HEK293 (cell line): ENCODE measurements at regions not wholly inside any gene's neighbourhood (a gene's known extent, or its start where the extent isn't known, plus 50 kb on each side); places are given as distances from the start of the nearest gene placed in this dataset.

Source experiments
- KLF10 ChIP-seq: fragments of 450-650 bp; IDR thresholded peaks from 2 replicates; pipeline ENCODE4 v1.5.1; 2018; ENCODE audit warnings: missing biosample characterization, mild to moderate bottlenecking, missing genetic modification characterization
- MYNN ChIP-seq: fragments of 450-650 bp; formaldehyde crosslinking; IDR thresholded peaks from 2 replicates; pipeline ENCODE4 v1.5.1; 2016; ENCODE audit warnings: missing biosample characterization, missing genetic modification characterization, borderline replicate concordance
- SETDB1 ChIP-seq: IDR thresholded peaks from one replicate; pipeline ENCODE4 v1.6.1; 2017; ENCODE audit warnings: mild to moderate bottlenecking, low read length, moderate library complexity, mixed read lengths; ENCODE audit not compliant: insufficient read length
- ZNF133 ChIP-seq: fragments of 450-650 bp; formaldehyde crosslinking; IDR thresholded peaks from 2 replicates; pipeline ENCODE4 v1.5.1; 2016; ENCODE audit warnings: missing biosample characterization, missing genetic modification characterization
- ZNF571 ChIP-seq: fragments of 450-650 bp; formaldehyde crosslinking; IDR thresholded peaks from 2 replicates; pipeline ENCODE4 v1.5.0; 2017; ENCODE audit warnings: missing biosample characterization, missing genetic modification characterization
- ZNF629 ChIP-seq: fragments of 450-650 bp; formaldehyde crosslinking; IDR thresholded peaks from 2 replicates; pipeline ENCODE4 v1.5.1; 2017; ENCODE audit warnings: missing biosample characterization, missing genetic modification characterization
- TF ChIP-seq, protein P1 (sequence below): fragments of 450-650 bp; formaldehyde crosslinking; IDR thresholded peaks from 2 replicates; pipeline ENCODE4 v1.5.1; 2016; ENCODE audit warnings: missing biosample characterization, missing genetic modification characterization
- TF ChIP-seq, protein P2 (sequence below): fragments of 450-650 bp; formaldehyde crosslinking; IDR thresholded peaks from 2 replicates; pipeline ENCODE4 v1.5.1; 2016; ENCODE audit warnings: missing biosample characterization, missing genetic modification characterization, low read depth
- TF ChIP-seq, protein P3 (sequence below): fragments of 450-650 bp; formaldehyde crosslinking; IDR thresholded peaks from 2 replicates; pipeline ENCODE4 v1.5.1; 2017; ENCODE audit warnings: missing biosample characterization, missing genetic modification characterization
- TF ChIP-seq, protein P4 (sequence below): fragments of 450-650 bp; formaldehyde crosslinking; IDR thresholded peaks from 2 replicates; pipeline ENCODE4 v1.5.1; 2016; ENCODE audit warnings: missing biosample characterization, missing genetic modification characterization
- TF ChIP-seq, protein P5 (sequence below): fragments of 450-650 bp; formaldehyde crosslinking; IDR thresholded peaks from 2 replicates; pipeline ENCODE4 v1.5.1; 2016; ENCODE audit warnings: missing biosample characterization, missing genetic modification characterization, low read depth
- TF ChIP-seq, protein P6 (sequence below): fragments of 450-650 bp; formaldehyde crosslinking; IDR thresholded peaks from 2 replicates; pipeline ENCODE4 v1.5.1; 2016; ENCODE audit warnings: missing biosample characterization, missing genetic modification characterization

DNA sequence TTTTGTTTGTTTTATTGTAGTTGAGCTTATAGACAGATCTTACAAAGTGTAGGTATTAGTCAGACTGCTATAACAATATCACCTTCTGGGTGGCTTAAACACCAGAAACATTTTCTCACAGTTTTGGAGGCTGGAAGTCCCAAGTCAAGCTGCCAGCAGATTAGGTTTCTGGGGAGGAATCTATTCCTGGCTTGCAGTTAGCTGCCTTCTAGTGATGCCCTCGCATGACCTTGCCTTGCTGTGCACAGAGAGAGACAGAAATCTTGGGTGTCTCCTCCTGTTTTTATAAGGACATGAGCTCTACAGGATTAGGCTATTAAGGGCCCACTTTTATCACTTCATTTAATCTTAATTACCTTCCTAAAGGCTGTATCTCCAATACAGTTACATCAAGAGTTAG lies 1635.2 kb downstream of the FAM181B start:
- TF ChIP-seq, protein P1, sequence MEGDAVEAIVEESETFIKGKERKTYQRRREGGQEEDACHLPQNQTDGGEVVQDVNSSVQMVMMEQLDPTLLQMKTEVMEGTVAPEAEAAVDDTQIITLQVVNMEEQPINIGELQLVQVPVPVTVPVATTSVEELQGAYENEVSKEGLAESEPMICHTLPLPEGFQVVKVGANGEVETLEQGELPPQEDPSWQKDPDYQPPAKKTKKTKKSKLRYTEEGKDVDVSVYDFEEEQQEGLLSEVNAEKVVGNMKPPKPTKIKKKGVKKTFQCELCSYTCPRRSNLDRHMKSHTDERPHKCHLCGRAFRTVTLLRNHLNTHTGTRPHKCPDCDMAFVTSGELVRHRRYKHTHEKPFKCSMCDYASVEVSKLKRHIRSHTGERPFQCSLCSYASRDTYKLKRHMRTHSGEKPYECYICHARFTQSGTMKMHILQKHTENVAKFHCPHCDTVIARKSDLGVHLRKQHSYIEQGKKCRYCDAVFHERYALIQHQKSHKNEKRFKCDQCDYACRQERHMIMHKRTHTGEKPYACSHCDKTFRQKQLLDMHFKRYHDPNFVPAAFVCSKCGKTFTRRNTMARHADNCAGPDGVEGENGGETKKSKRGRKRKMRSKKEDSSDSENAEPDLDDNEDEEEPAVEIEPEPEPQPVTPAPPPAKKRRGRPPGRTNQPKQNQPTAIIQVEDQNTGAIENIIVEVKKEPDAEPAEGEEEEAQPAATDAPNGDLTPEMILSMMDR = no peak
- TF ChIP-seq ZNF571 = no peak
- TF ChIP-seq ZNF629 = no peak
- TF ChIP-seq SETDB1 = no peak
- TF ChIP-seq, protein P2, sequence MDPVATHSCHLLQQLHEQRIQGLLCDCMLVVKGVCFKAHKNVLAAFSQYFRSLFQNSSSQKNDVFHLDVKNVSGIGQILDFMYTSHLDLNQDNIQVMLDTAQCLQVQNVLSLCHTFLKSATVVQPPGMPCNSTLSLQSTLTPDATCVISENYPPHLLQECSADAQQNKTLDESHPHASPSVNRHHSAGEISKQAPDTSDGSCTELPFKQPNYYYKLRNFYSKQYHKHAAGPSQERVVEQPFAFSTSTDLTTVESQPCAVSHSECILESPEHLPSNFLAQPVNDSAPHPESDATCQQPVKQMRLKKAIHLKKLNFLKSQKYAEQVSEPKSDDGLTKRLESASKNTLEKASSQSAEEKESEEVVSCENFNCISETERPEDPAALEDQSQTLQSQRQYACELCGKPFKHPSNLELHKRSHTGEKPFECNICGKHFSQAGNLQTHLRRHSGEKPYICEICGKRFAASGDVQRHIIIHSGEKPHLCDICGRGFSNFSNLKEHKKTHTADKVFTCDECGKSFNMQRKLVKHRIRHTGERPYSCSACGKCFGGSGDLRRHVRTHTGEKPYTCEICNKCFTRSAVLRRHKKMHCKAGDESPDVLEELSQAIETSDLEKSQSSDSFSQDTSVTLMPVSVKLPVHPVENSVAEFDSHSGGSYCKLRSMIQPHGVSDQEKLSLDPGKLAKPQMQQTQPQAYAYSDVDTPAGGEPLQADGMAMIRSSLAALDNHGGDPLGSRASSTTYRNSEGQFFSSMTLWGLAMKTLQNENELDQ (tag by site-specific recombination) = no peak
- TF ChIP-seq MYNN = no peak
- TF ChIP-seq, protein P3, sequence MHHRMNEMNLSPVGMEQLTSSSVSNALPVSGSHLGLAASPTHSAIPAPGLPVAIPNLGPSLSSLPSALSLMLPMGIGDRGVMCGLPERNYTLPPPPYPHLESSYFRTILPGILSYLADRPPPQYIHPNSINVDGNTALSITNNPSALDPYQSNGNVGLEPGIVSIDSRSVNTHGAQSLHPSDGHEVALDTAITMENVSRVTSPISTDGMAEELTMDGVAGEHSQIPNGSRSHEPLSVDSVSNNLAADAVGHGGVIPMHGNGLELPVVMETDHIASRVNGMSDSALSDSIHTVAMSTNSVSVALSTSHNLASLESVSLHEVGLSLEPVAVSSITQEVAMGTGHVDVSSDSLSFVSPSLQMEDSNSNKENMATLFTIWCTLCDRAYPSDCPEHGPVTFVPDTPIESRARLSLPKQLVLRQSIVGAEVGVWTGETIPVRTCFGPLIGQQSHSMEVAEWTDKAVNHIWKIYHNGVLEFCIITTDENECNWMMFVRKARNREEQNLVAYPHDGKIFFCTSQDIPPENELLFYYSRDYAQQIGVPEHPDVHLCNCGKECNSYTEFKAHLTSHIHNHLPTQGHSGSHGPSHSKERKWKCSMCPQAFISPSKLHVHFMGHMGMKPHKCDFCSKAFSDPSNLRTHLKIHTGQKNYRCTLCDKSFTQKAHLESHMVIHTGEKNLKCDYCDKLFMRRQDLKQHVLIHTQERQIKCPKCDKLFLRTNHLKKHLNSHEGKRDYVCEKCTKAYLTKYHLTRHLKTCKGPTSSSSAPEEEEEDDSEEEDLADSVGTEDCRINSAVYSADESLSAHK (tag by site-specific recombination) = no peak
- TF ChIP-seq, protein P4, sequence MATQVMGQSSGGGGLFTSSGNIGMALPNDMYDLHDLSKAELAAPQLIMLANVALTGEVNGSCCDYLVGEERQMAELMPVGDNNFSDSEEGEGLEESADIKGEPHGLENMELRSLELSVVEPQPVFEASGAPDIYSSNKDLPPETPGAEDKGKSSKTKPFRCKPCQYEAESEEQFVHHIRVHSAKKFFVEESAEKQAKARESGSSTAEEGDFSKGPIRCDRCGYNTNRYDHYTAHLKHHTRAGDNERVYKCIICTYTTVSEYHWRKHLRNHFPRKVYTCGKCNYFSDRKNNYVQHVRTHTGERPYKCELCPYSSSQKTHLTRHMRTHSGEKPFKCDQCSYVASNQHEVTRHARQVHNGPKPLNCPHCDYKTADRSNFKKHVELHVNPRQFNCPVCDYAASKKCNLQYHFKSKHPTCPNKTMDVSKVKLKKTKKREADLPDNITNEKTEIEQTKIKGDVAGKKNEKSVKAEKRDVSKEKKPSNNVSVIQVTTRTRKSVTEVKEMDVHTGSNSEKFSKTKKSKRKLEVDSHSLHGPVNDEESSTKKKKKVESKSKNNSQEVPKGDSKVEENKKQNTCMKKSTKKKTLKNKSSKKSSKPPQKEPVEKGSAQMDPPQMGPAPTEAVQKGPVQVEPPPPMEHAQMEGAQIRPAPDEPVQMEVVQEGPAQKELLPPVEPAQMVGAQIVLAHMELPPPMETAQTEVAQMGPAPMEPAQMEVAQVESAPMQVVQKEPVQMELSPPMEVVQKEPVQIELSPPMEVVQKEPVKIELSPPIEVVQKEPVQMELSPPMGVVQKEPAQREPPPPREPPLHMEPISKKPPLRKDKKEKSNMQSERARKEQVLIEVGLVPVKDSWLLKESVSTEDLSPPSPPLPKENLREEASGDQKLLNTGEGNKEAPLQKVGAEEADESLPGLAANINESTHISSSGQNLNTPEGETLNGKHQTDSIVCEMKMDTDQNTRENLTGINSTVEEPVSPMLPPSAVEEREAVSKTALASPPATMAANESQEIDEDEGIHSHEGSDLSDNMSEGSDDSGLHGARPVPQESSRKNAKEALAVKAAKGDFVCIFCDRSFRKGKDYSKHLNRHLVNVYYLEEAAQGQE (tag by site-specific recombination) = no peak
- TF ChIP-seq, protein P5, sequence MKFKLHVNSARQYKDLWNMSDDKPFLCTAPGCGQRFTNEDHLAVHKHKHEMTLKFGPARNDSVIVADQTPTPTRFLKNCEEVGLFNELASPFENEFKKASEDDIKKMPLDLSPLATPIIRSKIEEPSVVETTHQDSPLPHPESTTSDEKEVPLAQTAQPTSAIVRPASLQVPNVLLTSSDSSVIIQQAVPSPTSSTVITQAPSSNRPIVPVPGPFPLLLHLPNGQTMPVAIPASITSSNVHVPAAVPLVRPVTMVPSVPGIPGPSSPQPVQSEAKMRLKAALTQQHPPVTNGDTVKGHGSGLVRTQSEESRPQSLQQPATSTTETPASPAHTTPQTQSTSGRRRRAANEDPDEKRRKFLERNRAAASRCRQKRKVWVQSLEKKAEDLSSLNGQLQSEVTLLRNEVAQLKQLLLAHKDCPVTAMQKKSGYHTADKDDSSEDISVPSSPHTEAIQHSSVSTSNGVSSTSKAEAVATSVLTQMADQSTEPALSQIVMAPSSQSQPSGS (tag by site-specific recombination) = no peak
- TF ChIP-seq, protein P6, sequence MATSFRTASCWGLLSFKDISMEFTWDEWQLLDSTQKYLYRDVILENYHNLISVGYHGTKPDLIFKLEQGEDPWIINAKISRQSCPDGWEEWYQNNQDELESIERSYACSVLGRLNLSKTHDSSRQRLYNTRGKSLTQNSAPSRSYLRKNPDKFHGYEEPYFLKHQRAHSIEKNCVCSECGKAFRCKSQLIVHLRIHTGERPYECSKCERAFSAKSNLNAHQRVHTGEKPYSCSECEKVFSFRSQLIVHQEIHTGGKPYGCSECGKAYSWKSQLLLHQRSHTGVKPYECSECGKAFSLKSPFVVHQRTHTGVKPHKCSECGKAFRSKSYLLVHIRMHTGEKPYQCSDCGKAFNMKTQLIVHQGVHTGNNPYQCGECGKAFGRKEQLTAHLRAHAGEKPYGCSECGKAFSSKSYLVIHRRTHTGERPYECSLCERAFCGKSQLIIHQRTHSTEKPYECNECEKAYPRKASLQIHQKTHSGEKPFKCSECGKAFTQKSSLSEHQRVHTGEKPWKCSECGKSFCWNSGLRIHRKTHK (tag by site-specific recombination) = no peak
- TF ChIP-seq KLF10 (tag by site-specific recombination) = no peak
- no peak for TF ChIP-seq ZNF133 (tag by site-specific recombination)
